ENCODE measurements at regions not wholly inside any gene's neighbourhood (a gene's known extent, or its start where the extent isn't known, plus 50 kb on each side); places are given as distances from the start of the nearest gene placed in this dataset.
"Not testable (repeated sequence)": the region's sequence is repeated elsewhere in the genome, so short reads cannot be mapped to it uniquely, and the experiment has no call there.

GRCh38 chr3:25849641-25850385 is 59.9 kb downstream of the OXSM start:
- Histone ChIP-seq H3K9ac (replicated peaks; ENCODE audit: extremely low read depth, insufficient read depth, low read length) (no peak overlapping the region), H3K9me3 (replicated peaks; ENCODE audit: control insufficient read depth, insufficient read depth, low read length) (no peaks in the 10 kb centered on the region), H3K79me2 (ENCODE audit: control insufficient read depth, insufficient read depth, low read length) (no peaks in the 10 kb centered on the region), H3K4me2 (ENCODE audit: insufficient read depth, low read length) (no peak overlapping the region), H3K4me1 (ENCODE audit: control insufficient read depth, extremely low read depth, insufficient read depth, low read length) (peaks cover 12% of the 10 kb centered on the region), H3K27me3 (ENCODE audit: control insufficient read depth in 2 of 2, insufficient read depth in 2 of 2, low read length in 2 of 2) (no peaks in the 10 kb centered on the region), H3K4me3 (replicated peaks in 1 of 3; ENCODE audit: insufficient read depth in 1 of 3, low read depth in 1 of 3, low read length in 3 of 3) (no peak overlapping the region), H4K20me1 (replicated peaks; ENCODE audit: control insufficient read depth, extremely low read depth, insufficient read depth, low read length) (no peaks in the 10 kb centered on the region), H2AFZ (ENCODE audit: low read depth, low read length) (no peak overlapping the region), H3K9me1 (replicated peaks; ENCODE audit: control insufficient read depth, extremely low read depth, insufficient read depth, low read length) (no peaks in the 10 kb centered on the region), H3K27ac (ENCODE audit: insufficient read depth, low read depth, low read length) (no peak overlapping the region), H3K36me3 (ENCODE audit: control insufficient read depth in 2 of 2, extremely low read depth in 1 of 2, insufficient read depth in 2 of 2, low read length in 2 of 2) (no peaks in the 10 kb centered on the region)
- FAIRE-seq (no peak), DNase-seq (ENCODE audit: low read depth, low spot score) (no peak)
- dilution Hi-C loops (cut with MboI; ENCODE audit: extremely low pct_ligation_motif_present, low sequenced_read_pairs) (no loop called here), intact Hi-C loops (cut with micrococcal nuclease) (no loop called here)
- ChIA-PET POLR2A (no interaction called here), CTCF (interaction anchor here (1.1 to 2.4 kb wide), 2 partner anchors 19 to 202 kb away, joined by 4 to 5 read pairs; no protein-coding TSS in a partner anchor)
- TF ChIP-seq FOS (IDR thresholded peaks at IDR 0.05; ENCODE audit: borderline replicate concordance, insufficient read depth, low read length) (no peak), JUN (IDR thresholded peaks at IDR 0.05; ENCODE audit: borderline replicate concordance, insufficient read depth, insufficient read length, low read depth) (no peak), GATA2 (IDR thresholded peaks at IDR 0.05; ENCODE audit: insufficient read depth, insufficient read length, low read depth, low read length) (no peak), POLR2AphosphoS5 (IDR thresholded peaks at IDR 0.05; ENCODE audit: insufficient read depth, low read depth, low read length) (no peak), POLR2A (IDR thresholded peaks at IDR 0.05; ENCODE audit: low read depth, low read length) (no peak), EZH2 (IDR thresholded peaks at IDR 0.05; ENCODE audit: borderline replicate concordance, low read depth, low read length, severe bottlenecking) (no peak), MAX (IDR thresholded peaks at IDR 0.05; ENCODE audit: insufficient read depth, insufficient read length) (no peak), MYC (IDR thresholded peaks at IDR 0.05; ENCODE audit: low read depth, low read length) (no peak), CTCF (IDR thresholded peaks at IDR 0.05; ENCODE audit: extremely low read depth in 1 of 2, insufficient read depth in 1 of 2, low read depth in 1 of 2, low read length in 2 of 2) (no peak)
- BruUV-seq (replicated peaks): no TSS peak

GRCh38 chr3:25851693-25852259 is 61.9 kb downstream of the OXSM start:
- dilution Hi-C loops (cut with MboI; ENCODE audit: extremely low pct_ligation_motif_present, low sequenced_read_pairs); H3K9ac ChIP-seq (replicated peaks; ENCODE audit: extremely low read depth, insufficient read depth, low read length); H3K4me2 ChIP-seq (ENCODE audit: insufficient read depth, low read length); H3K4me3 ChIP-seq (replicated peaks in 1 of 3; ENCODE audit: insufficient read depth in 1 of 3, low read depth in 1 of 3, low read length in 3 of 3); POLR2A ChIA-PET; intact Hi-C loops (cut with micrococcal nuclease); H3K36me3 ChIP-seq (ENCODE audit: control insufficient read depth in 2 of 2, extremely low read depth in 1 of 2, insufficient read depth in 2 of 2, low read length in 2 of 2); H3K79me2 ChIP-seq (ENCODE audit: control insufficient read depth, insufficient read depth, low read length); H3K27me3 ChIP-seq (ENCODE audit: control insufficient read depth in 2 of 2, insufficient read depth in 2 of 2, low read length in 2 of 2); FAIRE-seq; H3K9me3 ChIP-seq (replicated peaks; ENCODE audit: control insufficient read depth, insufficient read depth, low read length); H2AFZ ChIP-seq (ENCODE audit: low read depth, low read length); H3K9me1 ChIP-seq (replicated peaks; ENCODE audit: control insufficient read depth, extremely low read depth, insufficient read depth, low read length); H4K20me1 ChIP-seq (replicated peaks; ENCODE audit: control insufficient read depth, extremely low read depth, insufficient read depth, low read length); H3K27ac ChIP-seq (ENCODE audit: insufficient read depth, low read depth, low read length); BruUV-seq (replicated peaks); DNase-seq (ENCODE audit: low read depth, low spot score): not testable (repeated sequence)
- H3K4me1 ChIP-seq (ENCODE audit: control insufficient read depth, extremely low read depth, insufficient read depth, low read length): peaks cover 18% of the 10 kb centered on the region
- CTCF ChIA-PET: interaction anchor here (1.8 kb wide), 1 partner anchor 204 kb away, joined by 5 read pairs; no protein-coding TSS in a partner anchor

Data from endothelial cell of umbilical vein (primary cell).